Left hindlimb (tissue), 1 donor: ENCODE measurements at regions not wholly inside any gene's neighbourhood (a gene's known extent, or its start where the extent isn't known, plus 50 kb on each side); places are given as distances from the start of the nearest gene placed in this dataset.

Source experiments
- DNase-seq: peaks from one replicate; pipeline ENCODE4 v3.0.0-alpha.2; 2018

GRCh38 chr4:114184901-114185300, 205.5 kb upstream of the ARSJ start:
- no peak for DNase-seq

- no peak for DNase-seq
Measured at GRCh38 chr4:114187592-114187991, 208.1 kb upstream of the ARSJ start.

GRCh38 chr4:114191496-114191895, 212.0 kb upstream of the ARSJ start:
- no peak for DNase-seq

GRCh38 chr4:114192854-114193253, 213.4 kb upstream of the ARSJ start:
- no peak for DNase-seq

- DNase-seq = no peak
Measured at GRCh38 chr4:114193624-114194399, 214.4 kb upstream of the ARSJ start.

GRCh38 chr4:114196606-114197005, 217.2 kb upstream of the ARSJ start:
- no peak for DNase-seq

GRCh38 chr4:114200026-114200425, 220.6 kb upstream of the ARSJ start:
- DNase-seq = no peak

- DNase-seq = no peak
Measured at GRCh38 chr4:114205261-114205660, 225.8 kb upstream of the ARSJ start.

- no peak for DNase-seq
Measured at GRCh38 chr4:114208574-114209151, 229.2 kb upstream of the ARSJ start.

- DNase-seq = no peak
Measured at GRCh38 chr4:114209584-114209983, 230.1 kb upstream of the ARSJ start.

- DNase-seq = no peak
Measured at GRCh38 chr4:114211556-114211955, 232.1 kb upstream of the ARSJ start.

GRCh38 chr4:114217150-114217817, 237.8 kb upstream of the ARSJ start:
- DNase-seq = no peak

GRCh38 chr4:114223580-114223979, 244.1 kb upstream of the ARSJ start:
- no peak for DNase-seq

- no peak for DNase-seq
Measured at GRCh38 chr4:114225436-114225835, 246.0 kb upstream of the ARSJ start.

- no peak for DNase-seq
Measured at GRCh38 chr4:114226179-114226578, 246.7 kb upstream of the ARSJ start.

GRCh38 chr4:114226968-114227760, 247.7 kb upstream of the ARSJ start:
- DNase-seq = no peak

- DNase-seq = peak; percentile 35
Measured at GRCh38 chr4:114229706-114230105, 250.3 kb upstream of the ARSJ start.

GRCh38 chr4:114236171-114236769, 256.8 kb upstream of the ARSJ start:
- DNase-seq = no peak

- DNase-seq = no peak
Measured at GRCh38 chr4:114237997-114238396, 258.6 kb upstream of the ARSJ start.

GRCh38 chr4:114249561-114249960, 270.1 kb upstream of the ARSJ start:
- no peak for DNase-seq

GRCh38 chr4:114249976-114250375, 270.5 kb upstream of the ARSJ start:
- DNase-seq = no peak

GRCh38 chr4:114250439-114250891, 271.0 kb upstream of the ARSJ start:
- DNase-seq = no peak

- no peak for DNase-seq
Measured at GRCh38 chr4:114251020-114251419, 271.6 kb upstream of the ARSJ start.
